COLO829 (cell line): ENCODE measurements at regions not wholly inside any gene's neighbourhood (a gene's known extent, or its start where the extent isn't known, plus 50 kb on each side); places are given as distances from the start of the nearest gene placed in this dataset.
"Not testable (repeated sequence)": the region's sequence is repeated elsewhere in the genome, so short reads cannot be mapped to it uniquely, and the experiment has no call there.

Source experiments
- DNase-seq: peaks from one replicate; pipeline ENCODE4 v3.0.0; 2012; ENCODE audit warnings: low spot score

DNA sequence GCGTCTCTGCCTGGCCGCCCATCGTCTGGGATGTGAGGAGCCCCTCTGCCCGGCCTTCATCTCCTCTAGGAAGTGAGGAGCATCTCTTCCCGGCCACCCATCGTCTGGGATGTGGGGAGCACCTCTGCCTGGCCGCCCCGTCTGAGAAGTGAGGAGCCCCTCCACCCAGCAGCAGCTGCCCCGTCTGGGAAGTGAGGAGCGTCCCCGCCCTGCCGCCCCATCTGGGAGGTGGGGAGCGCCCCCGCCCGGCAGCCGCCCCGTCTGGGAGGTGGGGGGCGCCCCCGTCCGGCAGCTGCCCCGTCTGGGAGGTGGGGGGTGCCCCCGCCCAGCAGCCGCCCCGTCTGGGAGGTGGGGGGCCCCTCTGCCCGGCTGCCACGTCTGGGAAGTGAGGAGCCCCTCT is 153.7 kb upstream of the MYRIP start:
- not testable (repeated sequence) for DNase-seq

DNA sequence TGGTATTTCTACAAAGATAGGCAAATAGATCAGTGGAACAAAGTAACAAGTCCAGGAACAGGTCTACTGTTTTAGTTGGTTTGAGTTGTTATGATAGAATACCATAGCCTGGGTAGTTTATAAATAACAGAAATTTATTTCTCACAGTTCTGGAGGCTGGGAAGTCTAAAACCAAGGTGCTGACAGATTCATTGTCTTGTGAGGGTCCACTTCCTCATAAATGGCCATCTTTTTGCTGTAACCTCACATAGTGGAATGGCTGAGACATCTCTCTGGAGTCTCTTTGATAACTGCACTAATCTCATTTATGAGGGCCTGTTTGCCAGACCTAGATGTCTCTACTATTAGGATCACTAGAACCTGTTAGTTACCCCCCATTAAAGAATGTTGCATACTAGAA is 152.3 kb upstream of the MYRIP start:
- no peak for DNase-seq

DNA sequence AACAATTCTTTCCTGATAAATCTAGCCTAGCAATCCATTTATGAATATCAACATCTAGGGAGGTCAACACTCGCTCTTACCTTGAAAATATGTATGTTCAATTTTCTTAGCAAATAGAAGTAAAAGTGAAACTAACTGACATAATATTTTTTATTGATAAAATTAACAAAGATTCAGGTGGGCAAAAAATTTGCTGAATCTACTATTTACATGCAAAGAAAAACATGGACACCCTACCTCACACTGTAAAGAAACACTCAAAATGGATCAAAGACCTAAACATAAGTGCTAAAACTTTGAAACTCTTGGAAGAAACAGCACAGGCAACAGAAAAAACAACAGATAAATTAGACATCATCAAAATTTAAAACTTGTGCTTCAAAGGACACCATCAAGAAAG is 151.6 kb upstream of the MYRIP start:
- DNase-seq: no peak

DNA sequence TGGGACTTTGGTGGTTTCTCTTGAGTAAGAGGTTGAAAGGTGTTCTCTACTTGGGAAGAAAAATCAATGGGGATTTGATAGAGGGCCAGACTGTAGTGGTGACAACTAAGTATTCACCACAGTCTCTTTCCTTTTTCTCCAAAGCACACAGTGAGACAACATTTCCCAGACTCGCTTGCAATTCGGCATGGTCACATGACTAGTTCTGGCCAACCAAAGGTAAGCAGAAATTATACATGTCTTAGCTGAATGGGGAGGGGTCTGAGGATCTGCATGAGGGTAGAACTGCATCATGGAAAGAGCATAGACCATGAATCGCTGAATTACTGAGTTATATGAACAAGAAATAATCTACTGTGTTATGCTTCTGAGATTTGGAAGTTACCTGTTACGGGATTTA is 144.5 kb upstream of the MYRIP start:
- DNase-seq: no peak

DNA sequence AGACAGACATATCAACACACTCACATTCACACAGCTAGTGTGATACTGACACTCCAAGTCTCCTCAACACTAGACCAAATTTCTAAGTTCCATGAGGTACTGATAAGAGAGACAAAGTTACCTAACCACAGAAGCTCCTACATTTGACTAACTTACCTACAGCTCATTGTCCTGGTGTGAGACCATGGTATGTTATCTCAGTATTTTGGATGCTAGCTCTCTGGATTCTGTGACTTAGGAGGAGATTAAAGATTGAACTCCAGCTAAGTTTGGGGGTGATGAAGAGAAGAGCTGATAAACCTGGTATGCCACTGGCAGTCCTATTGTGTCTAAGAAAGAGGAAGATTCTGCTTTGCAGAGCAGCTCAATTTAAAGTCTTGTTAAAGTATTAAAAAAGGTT is 144.0 kb upstream of the MYRIP start:
- DNase-seq: no peak

DNA sequence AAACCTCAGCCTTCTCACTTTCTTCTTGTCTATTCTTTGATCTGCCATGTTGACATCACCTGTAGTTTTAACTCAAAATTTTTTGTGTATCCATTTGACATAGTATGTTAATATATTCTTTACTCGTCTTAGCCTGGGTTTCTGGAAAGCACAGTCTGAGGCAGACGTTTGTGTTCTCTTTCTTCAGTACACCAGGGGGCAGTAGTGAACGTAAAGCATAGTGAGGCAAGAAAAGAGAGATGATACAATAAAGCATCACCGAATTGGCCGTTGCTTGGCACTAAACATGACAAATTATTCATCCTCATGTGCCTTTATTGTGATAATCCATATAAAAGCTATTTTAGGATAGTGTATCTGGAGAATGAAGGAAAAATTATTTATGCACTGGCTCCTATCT is 141.0 kb upstream of the MYRIP start:
- peak; percentile 57 for DNase-seq

DNA sequence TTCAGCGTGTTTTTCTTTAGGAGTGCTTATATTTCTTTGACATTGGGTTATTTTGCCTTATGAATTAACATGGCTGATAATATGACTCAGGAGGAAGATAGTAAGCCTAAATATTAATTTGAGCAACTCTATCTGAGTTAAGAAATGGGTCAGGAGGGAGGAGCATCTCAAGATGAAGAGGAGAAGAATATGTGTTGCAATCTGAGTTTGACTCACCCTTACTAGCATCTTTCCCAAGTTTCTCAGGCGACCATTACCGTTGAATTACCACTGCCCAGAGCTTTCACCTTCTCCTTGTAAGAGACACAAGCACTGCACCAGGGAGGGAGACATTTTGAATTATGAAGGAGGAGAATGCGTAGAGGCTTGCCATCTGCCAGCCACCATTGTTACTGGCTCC is 138.3 kb upstream of the MYRIP start:
- DNase-seq: no peak

DNA sequence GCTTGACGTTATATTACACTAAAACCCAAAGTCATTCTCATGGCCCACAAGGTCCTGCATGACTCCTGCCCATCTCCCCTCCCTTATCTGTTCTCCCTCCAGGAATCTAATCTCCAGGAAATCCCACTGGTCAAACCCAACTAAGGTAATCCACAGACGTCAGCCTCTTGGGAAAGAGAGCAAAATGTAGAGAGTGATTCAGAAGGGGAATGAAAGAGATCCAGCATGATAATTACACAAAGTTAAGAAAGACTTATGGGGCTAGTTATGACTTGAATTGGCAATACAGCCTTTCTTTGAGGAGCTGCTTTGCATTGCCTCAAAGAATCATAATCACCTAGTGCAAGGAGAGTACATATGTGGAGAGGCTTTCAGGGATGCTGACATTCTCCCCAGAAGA is 137.8 kb upstream of the MYRIP start:
- no peak for DNase-seq

DNA sequence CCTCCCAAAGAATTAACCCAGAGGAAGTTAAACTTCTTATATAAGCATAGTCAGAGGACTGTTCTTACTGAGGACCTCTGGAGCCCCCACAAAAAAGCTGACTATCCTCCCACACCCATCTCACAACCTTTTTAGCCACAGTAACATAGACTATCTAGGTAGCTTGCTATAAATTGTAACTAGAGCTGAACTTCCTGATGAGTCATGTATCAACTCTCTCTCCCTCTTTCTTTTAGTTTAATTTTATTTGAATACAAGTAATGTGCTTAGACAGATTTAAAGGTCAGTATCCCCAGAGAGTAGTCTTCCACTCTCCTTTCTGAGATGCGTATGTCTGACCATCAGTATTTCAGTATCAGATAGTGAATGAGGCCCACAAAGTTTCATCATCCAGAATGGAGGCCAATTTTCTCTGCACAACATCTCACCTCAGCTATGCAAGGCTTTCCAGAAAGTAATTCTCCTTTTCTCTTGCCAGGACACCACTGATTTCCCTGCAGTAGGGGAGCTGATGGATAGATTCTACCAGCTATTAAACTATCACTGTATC is 104.0 kb upstream of the MYRIP start:
- DNase-seq: peak; percentile 42

DNA sequence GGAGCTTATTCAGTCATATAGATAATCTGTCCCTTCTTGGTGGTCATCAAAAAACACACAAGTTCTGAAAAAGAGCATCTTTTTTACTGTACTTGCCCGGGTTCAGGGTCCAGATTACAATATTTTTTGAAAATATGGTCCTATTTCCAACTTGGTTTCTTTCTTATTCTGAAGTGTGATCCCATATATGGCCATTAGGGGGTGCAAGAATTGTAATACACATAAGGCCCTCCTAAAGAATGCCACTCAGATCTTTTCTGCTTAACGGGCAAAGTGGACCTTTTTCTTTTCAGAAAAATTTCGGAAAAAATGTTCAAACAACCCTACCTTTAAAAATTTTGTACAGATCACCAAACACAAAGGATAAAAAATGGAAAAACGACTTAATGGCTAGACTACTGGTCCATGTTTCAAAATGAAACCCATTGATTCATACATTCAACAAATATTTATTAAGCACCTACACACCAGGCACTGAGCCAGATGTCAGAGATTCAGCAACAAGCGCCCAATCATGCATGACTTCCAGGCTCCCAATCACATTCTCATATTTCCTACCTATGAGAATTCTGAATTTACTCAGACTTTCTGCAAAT is 102.0 kb upstream of the MYRIP start:
- peak; percentile 58 for DNase-seq

DNA sequence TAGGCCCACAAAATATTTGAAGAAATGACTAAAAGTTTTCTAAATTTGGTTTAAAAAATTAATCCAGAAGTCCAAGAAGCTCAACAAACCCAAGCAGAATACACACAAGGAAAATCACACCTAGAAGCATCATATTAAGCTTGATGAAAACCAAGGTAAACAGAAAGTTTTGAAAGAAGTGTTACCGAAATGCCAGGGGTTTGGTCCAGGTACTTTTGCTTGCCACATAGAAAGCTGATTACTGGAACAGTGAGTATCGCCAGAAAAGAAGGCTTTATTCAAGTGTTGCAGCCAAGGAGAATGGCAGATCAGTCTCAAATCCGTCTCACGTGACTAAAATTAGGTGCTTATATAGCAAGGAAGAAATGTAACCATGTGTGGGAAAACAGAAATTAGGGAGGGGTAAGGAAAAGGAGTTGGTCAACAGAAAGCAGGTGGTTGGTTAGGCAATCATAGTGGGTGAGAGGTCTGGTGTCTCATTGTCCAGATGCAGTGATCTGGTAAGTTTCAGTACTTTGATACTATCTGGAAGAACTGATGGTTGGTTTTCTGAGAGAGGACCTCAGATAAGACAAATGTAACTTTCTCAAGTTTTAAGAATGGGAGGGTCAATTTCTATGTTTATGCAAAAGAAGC is 96.9 kb upstream of the MYRIP start:
- no peak for DNase-seq

DNA sequence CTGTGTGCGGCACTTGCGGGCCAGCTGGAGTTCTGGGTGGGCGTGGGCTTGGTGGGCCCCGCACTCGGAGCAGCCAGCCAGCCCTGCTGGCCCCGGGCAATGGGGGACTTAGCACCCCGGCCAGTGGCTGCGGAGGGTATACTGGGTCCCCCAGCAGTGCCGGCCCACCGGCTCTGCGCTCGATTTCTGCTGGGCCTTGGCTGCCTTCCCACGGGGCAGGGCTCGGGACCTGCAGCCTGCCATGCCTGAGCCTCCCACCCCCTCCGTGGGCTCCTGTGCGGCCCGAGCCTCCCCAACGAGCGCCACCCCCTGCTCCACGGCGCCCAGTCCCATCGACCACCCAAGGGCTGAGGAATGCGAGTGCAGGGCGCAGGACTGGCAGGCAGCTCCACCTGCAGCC is 96.1 kb upstream of the MYRIP start:
- not testable (repeated sequence) for DNase-seq

DNA sequence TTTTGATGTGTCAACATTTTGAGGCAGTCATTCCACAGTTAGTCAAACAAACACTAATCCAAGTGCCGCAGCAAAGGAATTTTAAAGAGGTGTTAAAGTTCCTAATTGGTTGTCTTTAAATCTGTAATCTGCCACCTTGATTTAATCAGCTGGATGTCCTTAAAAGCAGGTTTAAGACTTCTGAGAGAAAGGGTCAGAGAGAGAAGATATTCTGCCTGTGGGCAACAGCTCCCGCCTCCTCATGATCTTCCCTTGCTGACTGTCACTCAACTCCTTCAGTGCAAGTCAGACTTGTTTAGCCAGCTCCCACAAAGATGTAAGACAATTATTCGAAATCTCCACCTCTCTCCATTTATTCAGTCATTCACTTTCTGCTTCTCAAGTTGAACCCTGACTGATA is 92.6 kb upstream of the MYRIP start:
- no peak for DNase-seq

DNA sequence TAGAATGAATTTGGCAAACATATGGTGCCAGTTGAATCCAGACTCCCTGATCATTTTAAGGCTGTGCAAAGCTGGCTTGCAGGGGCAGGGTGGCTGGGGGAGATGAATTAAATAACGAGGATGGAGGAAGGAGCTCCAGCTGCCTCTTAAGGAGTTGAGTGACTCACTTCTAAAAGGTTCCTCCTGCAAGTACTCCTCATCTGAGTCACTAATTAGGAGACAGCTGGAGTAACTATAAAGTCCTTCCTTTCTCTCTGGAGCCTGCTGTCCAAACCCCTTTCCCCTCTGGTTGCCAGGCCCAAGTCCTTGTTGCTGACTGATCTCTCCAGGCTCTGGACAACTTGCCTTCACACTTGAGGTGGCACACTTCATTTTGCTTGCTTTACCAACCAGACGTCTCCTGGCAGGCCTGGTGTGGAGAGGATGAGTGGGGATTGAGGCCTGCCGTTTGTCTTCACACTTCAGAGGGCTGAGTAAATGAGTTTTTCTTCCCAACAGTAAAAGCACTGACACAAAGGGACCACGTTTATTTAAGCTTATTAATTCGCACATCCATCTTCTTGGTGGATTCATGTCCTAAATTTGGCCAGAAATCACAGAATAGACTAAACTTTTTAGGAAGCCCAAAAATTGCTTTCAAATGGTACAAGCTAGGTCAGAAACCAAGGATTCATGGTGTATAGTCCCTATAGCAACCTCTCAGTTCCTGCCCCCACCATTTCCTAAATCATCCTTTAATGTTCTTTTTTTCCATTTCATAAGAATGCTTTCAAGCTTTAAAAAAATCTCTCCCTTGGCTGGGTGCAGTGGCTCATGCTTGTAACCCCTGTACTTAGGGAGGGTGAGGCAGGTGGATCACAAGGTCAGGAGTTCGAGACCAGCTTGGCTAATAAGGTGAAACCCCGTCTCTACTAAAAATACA is 90.5 kb upstream of the MYRIP start:
- DNase-seq: no peak

DNA sequence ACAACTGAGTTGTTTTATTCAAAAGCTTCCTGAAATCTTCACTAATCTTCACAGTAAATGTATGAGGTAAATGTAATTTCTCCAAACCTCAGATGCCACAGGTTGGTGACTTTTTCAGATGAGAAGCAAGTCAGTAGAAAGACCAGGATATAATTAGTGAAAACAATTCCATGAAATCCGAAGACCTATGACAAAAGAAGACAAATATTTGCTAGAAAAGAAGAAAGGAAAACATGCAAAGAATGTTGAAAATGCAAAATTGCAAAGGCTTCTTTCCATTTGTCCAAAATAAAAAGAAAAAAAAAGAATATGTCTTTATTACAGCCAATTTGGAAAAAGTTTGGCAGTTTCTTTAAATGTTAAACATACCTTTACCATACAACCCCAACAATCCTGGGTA is 88.3 kb upstream of the MYRIP start:
- no peak for DNase-seq

DNA sequence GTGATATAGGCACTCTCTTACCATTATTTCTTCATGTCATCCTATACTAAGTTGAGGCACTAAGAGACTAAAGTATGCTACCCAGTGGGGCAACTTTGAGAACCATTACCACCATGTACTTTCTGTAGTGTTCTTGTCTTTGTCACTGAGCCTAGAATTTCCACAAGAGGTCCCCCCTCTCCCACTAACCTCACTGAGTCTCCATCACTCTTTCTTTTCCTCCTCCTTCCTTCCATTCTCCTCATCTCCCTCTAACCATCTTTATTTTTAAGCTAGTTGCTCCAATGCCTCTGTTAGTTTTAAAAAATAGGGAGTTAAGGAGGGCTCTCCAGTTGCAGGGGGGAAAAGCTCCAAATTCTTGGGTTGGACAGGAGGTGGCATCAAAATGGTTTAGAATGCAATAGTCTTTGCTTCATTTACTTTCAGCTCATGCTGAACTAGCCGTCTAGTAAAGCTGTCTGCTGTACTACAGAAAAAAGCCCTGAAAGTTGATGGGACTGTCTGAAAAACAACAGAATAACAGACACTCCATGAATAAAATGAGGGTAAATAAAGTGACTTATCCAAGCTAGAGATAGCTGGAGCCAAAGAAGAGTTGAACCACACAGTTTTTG is 85.1 kb upstream of the MYRIP start:
- DNase-seq: no peak

DNA sequence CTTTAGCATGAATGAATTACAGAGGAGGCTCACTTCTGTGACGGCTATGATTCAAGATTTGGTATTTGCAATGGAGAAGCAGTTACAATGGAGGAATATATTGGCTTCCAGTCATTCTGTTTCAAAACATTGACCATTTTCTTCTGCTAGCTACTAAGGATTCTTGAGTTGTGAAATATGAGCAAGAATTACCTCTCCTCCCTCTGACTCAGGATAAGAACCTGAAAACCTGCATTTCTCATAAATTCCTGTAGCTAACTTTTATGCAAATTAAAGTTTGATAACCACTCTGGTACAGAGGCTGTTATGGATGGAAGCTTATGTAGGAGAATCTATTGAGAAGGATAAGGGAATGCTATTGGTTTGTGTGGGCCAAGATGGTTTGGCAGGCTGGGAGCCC is 84.1 kb upstream of the MYRIP start:
- no peak for DNase-seq

DNA sequence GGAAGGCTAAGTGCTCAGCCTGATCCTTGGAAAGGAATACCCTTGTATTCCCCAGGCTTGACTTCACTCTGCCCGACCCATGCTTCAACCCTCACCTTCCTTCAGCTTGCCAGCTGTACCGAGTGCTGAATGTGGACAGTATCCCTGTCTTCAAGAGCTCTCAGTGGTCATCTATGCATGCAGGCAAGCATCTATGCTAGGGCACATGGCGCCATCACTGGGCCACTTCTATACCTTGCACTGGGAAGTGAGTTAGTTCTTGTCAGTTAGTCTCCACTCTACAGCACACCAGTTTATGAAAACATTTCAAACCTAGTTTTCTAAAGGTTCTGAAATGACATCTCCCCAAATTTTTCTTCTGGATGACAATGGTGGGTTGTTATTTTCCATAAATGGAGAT is 82.0 kb upstream of the MYRIP start:
- DNase-seq: no peak

DNA sequence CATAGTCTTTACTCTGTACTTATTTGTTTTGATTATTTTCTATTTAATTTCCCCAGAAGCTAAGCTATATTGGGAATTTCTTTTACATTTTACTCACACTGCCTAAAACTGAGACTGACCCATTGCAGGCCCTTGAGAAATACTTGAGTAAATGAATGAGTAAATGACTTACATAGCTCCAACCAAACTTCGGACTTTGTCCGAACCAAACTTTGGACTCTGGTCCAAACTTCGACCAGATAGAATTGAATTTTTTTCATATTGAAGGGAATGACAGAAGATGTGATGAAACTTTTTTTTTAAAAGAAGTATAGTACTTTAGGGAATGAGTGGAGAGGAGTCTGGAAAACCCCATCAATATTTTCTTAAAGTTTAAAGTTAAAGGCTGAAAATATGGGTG is 75.6 kb upstream of the MYRIP start:
- DNase-seq: no peak

DNA sequence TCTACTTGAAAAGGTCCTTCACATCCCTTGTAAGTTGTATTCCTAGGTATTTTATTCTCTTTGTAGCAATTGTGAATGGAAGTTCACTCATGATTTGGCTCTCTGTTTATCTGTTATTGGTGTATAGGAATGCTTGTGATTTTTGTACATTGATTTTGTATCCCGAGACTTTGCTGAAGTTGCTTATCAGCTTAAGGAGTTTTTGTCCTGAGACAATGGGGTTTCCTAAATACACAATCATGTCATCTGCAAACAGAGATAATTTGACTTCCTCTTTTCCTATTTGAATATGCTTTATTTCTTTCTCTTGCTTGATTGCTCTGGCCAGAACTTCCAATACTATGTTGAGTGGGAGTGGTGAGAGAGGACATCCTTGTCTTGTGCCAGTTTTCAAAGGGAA is 69.8 kb upstream of the MYRIP start:
- DNase-seq: not testable (repeated sequence)

DNA sequence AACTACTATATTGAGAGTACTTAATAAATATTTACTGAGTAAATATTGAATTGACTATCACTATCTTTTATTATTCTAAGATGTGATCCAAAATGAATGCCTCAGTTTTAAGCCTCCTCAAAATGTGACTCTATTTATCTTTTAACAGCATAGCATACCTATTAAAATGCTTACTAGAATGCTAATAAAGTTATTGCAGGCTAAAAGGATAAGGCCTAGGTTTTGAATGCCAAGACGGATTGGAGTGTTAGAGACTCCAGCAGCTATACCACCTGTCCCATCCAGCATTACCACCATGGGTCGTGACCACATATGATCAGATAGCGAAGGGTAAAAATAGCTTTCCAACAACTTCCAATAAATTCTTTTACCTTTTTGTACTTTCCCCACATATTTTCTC is 64.7 kb upstream of the MYRIP start:
- no peak for DNase-seq

DNA sequence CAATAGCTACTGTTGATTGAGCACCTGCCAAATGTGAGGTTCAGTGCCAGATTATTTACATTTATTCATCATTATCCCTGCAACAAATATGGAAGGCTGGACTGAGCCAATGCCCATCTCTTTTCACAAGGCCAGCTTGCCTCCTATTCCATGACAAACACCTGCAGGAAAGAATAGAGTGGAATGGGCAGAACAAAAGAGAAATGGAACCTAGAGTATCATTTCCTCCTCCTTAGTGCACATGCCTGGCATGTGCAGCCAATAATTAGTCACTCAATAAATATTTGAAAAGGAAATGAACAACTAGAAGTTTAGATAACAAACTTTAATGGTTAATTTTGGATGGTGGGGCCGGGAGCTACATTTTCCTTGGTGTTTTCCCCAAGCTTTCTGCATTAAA is 61.4 kb upstream of the MYRIP start:
- DNase-seq: no peak

DNA sequence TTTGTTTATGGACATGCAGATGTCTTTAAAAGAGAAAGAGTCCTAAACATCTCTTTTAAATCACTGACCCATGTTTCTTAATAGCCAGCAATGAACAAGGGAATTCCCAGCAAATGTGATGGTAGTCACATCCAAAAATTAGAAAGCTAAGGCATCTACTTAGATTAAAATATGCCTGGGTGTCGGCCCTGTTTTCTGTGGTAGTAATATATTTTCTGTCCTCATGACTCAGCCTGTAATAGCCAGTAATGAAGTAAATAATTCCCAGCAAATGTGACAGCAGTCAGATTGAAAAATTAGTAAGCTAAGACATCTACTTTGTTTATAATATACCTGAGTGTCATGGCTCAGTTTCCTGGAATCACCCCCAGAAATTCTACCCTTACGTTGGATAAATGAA is 60.6 kb upstream of the MYRIP start:
- no peak for DNase-seq
